ENCODE measurements at regions not wholly inside any gene's neighbourhood (a gene's known extent, or its start where the extent isn't known, plus 50 kb on each side); places are given as distances from the start of the nearest gene placed in this dataset. TPM values are rescaled to one million over a fixed set of nuclear protein-coding genes. Genes with fewer than 3 reads are reported as not detected.
"Not testable (repeated sequence)": the region's sequence is repeated elsewhere in the genome, so short reads cannot be mapped to it uniquely, and the experiment has no call there.

GRCh38 chrX:142266417-142266816, 61.3 kb upstream of the MAGEC2 start:
- 82% methylated on average over 10 of the region's 10 CpGs for WGBS (ENCODE audit: low lambda C conversion rate, missing lambda C conversion rate)
- Histone ChIP-seq H3K36me3 (replicated peaks; ENCODE audit: insufficient read depth, low read depth) (no peaks in the 10 kb centered on the region), H3K9me2 (replicated peaks; ENCODE audit: insufficient read depth) (no peaks in the 10 kb centered on the region), H4K20me1 (ENCODE audit: insufficient read depth, poor library complexity, severe bottlenecking) (no peaks in the 10 kb centered on the region), H3K27me3 (no peaks in the 10 kb centered on the region), H2AFZ (no peak overlapping the region), H3K4me3 (no peak overlapping the region), H3K27ac (no peak overlapping the region), H3K4me1 (ENCODE audit: insufficient read depth) (no peaks in the 10 kb centered on the region), H3K4me2 (no peak overlapping the region), H3K9me3 (ENCODE audit: low read depth) (no peaks in the 10 kb centered on the region), H3K79me2 (no peaks in the 10 kb centered on the region)
- TF ChIP-seq EZH2phosphoT487 (IDR thresholded peaks at IDR 0.05; ENCODE audit: low read depth, severe bottlenecking, unreplicated experiment): no peak
- TF ChIP-seq EZH2 (IDR thresholded peaks at IDR 0.05; ENCODE audit: borderline replicate concordance): no peak
- TF ChIP-seq, protein P1, sequence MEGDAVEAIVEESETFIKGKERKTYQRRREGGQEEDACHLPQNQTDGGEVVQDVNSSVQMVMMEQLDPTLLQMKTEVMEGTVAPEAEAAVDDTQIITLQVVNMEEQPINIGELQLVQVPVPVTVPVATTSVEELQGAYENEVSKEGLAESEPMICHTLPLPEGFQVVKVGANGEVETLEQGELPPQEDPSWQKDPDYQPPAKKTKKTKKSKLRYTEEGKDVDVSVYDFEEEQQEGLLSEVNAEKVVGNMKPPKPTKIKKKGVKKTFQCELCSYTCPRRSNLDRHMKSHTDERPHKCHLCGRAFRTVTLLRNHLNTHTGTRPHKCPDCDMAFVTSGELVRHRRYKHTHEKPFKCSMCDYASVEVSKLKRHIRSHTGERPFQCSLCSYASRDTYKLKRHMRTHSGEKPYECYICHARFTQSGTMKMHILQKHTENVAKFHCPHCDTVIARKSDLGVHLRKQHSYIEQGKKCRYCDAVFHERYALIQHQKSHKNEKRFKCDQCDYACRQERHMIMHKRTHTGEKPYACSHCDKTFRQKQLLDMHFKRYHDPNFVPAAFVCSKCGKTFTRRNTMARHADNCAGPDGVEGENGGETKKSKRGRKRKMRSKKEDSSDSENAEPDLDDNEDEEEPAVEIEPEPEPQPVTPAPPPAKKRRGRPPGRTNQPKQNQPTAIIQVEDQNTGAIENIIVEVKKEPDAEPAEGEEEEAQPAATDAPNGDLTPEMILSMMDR (IDR thresholded peaks at IDR 0.05; ENCODE audit: poor library complexity): no peak
- DNase-seq (ENCODE audit: low spot score): no peak

- not testable (repeated sequence) for DNase-seq (ENCODE audit: low spot score); H3K9me2 ChIP-seq (replicated peaks; ENCODE audit: insufficient read depth); H3K4me2 ChIP-seq; H3K4me1 ChIP-seq (ENCODE audit: insufficient read depth); H3K27ac ChIP-seq; H3K36me3 ChIP-seq (replicated peaks; ENCODE audit: insufficient read depth, low read depth); H4K20me1 ChIP-seq (ENCODE audit: insufficient read depth, poor library complexity, severe bottlenecking); H3K79me2 ChIP-seq; H3K4me3 ChIP-seq; H3K9me3 ChIP-seq (ENCODE audit: low read depth); H3K27me3 ChIP-seq; H2AFZ ChIP-seq
- 89% methylated on average over 16 of the region's 16 CpGs for WGBS (ENCODE audit: low lambda C conversion rate, missing lambda C conversion rate)
Observed at GRCh38 chrX:142265549-142265948, 60.5 kb upstream of the MAGEC2 start.

DNA sequence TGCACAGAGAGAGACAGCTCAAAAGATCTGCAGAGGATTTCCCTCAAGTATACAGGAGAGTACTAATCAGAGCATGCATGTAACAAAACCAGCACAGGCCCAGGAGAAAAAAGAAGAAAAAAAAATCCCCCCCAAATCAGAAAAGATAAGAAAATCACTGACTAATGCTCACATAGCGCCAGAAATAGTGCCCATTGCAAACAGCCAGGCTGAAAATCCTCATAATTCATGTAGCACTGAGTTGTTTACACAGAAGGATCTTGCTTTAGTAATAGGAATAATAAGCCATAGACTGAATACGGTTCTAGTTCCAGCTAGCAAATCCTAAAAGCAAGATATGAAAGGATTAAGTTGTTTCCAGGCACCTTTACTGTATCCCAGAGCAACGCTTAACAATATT, 51.8 kb upstream of the MAGEC2 start:
- no peak overlapping the region for H3K27ac ChIP-seq
- no peaks in the 10 kb centered on the region for H3K27me3 ChIP-seq
- H4K20me1 ChIP-seq (ENCODE audit: insufficient read depth, poor library complexity, severe bottlenecking): no peaks in the 10 kb centered on the region
- no peaks in the 10 kb centered on the region for H3K9me2 ChIP-seq (replicated peaks; ENCODE audit: insufficient read depth)
- H3K4me1 ChIP-seq (ENCODE audit: insufficient read depth): no peaks in the 10 kb centered on the region
- H3K4me3 ChIP-seq: no peak overlapping the region
- no peak for DNase-seq (ENCODE audit: low spot score)
- no peaks in the 10 kb centered on the region for H3K79me2 ChIP-seq
- WGBS (ENCODE audit: low lambda C conversion rate, missing lambda C conversion rate): 51% methylated on average over 3 of the region's 3 CpGs
- H2AFZ ChIP-seq: no peak overlapping the region
- H3K4me2 ChIP-seq: no peak overlapping the region
- TF ChIP-seq, protein P1 (IDR thresholded peaks at IDR 0.05; ENCODE audit: poor library complexity): no peak
- no peak for TF ChIP-seq EZH2 (IDR thresholded peaks at IDR 0.05; ENCODE audit: borderline replicate concordance)
- TF ChIP-seq EZH2phosphoT487 (IDR thresholded peaks at IDR 0.05; ENCODE audit: low read depth, severe bottlenecking, unreplicated experiment): no peak
- H3K9me3 ChIP-seq (ENCODE audit: low read depth): no peaks in the 10 kb centered on the region
- H3K36me3 ChIP-seq (replicated peaks; ENCODE audit: insufficient read depth, low read depth): no peaks in the 10 kb centered on the region

Small RNA genes lying in the stretch of these regions (small RNA-seq; reads per million reads assigned to genes)
- not detected for gene RNA5SP516
